NOMO-1 treated with dmso at 0.1 percent for 144 hours (cell line): ENCODE measurements at regions not wholly inside any gene's neighbourhood (a gene's known extent, or its start where the extent isn't known, plus 50 kb on each side); places are given as distances from the start of the nearest gene placed in this dataset.
"Not testable (repeated sequence)": the region's sequence is repeated elsewhere in the genome, so short reads cannot be mapped to it uniquely, and the experiment has no call there.

Experiments
- DNase-seq: peaks from one replicate; lab custom pipeline; 2025; ENCODE audit not compliant: unreplicated experiment; lab: John Stamatoyannopoulos, UW

DNA sequence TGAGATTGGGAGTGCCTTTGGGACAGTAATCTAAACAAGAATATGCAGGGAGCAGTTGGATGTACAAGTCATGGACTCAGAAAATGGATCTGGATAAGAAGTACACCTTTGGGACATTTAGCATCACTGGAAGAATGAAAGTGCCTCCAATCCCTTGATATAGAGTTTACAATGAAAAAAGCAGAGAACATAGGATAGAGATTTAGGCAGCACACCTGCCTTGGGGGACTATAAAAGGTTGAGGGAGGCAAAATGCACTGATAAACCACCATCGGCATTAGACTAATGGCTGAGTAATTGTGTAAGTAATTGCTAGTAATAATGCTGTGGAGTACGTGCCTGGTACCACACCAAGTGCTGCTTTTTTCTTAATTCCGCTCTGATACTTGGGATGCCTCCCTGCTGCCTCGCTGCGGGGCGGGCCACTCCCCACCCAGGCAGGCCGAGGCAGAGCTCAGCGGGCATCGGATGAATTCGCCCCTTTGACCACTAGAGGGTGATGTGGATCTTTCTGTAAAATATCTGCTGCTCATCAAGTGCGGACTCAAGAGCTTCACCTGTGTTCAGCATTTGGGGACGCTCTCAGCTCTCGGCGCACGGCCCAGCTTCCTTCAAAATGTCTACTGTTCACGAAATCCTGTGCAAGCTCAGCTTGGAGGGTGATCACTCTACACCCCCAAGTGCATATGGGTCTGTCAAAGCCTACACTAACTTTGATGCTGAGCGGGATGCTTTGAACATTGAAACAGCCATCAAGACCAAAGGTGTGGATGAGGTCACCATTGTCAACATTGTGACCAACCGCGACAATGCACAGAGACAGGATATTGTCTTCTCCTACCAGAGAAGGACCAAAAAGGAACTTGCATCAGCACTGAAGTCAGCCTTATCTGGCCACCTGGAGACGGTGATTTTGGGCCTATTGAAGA is 99.9 kb downstream of the ANKRD18B start:
- DNase-seq, result peak; percentile 57

DNA sequence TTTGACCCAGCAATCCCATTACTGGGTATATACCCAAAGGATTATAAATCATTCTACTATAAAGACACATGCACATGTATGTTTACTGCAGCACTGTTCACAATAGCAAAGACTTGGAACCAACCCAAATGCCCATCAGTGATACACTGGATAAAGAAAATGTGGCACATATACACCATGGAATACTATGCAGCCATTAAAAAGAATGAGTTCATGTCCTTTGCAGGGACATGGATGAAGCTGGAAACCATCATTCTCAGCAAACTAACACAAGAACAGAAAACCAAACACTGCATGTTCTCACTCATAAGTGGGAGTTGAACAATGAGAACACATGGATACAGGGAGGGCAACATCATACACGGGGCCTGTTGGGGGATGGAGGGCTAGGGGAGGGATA is 104.3 kb downstream of the ANKRD18B start:
- not testable (repeated sequence) for DNase-seq

DNA sequence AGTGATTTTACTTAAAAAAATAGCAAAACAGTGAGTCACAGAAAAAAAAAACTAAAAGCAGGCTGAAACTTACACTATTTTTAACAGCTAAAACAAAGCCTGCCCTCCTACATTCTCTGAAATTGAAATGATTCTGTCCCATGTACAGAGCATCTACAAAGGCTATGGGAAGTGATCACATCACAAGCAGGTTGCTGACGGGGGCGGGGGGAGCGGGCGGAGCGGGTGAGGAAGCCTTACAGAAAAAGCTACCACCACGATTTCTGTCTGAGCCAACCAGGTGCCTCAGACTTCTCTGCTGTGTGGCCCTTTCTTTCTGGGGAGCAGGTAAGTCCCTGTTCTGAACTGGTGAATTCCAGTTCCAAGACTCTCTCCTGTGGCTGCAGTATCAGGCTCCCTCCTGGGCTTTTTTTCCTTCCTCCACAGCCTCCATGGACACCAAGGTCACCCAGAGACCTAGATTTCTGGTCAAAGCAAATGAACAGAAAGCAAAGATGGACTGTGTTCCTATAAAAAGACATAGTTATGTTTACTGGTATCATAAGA is 104.9 kb downstream of the ANKRD18B start:
- no peak for DNase-seq

- DNase-seq, result no peak
These were observed 109.6 kb downstream of the ANKRD18B start for GRCh38 chr9:33633636-33634035.

DNA sequence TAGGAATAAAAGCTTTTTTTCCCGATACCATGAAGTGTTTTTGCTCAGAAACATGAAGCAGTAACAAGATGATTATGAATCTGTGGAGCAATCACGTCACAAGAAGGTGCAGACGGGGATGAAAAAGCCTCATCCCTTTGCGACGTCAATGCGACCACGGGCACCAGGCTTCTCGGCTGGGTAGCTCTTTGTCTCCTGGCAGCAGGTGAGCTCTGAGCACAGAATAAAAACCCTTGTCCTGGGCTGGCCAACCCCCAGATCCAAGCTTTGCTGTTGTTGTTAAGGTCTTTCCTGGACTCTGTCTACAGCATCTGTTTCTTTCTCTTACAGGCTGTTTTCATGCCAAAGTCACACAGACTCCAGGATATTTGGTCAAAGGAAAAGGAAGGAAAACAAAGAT is 113.8 kb downstream of the ANKRD18B start:
- no peak for DNase-seq

DNA sequence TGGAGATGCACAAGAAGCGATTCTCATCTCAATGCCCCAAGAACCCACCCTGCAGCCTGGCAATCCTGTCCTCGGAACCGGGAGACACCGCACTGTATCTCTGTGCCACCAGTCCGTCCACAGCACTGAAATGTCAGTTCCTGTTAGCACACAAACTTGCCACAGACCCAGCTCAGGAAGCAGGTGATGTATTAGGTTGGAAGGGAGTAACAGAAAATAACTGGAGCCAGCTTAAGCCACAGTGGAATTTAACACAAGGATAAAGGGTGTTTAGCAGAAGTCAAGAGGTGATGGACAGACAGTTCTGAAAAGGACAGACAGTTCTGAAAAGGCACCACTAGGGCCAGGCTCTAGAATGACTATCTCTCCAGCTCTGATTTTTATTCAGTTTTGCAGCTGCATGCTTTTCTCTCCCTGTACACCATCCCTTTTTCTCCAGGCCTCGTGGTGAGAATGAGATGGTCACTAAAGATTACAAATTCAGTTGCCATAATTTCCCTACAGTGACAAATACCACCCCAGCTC is 114.4 kb downstream of the ANKRD18B start:
- no peak for DNase-seq

GRCh38 chr9:33645706-33646105 is 121.7 kb downstream of the ANKRD18B start:
- DNase-seq, result no peak

DNA sequence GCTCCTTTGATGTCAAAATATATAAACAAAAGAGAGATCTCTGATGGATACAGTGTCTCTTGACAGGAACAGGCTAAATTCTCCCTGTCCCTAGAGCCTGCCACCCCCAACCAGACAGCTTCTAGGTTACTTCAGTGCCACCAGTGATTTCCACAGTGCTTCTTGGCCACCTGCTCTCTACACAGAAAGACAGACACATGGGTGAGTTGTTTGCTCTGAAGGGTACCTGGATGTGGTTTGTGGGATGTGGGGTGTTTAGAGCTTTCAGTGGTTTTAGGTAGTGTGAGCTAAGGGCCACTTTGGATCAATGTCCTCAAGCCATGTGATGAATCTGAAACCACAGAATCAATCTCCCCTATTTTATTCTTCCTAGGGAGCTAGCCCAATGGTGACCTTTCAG is 125.4 kb downstream of the ANKRD18B start:
- DNase-seq, result no peak

- no peak for DNase-seq
These were observed 127.1 kb downstream of the ANKRD18B start for GRCh38 chr9:33651125-33651524.

- no peak for DNase-seq
These were observed 135.4 kb upstream of the PRSS3 start for GRCh38 chr9:33659921-33660320.

- no peak for DNase-seq
These were observed 134.6 kb upstream of the PRSS3 start for GRCh38 chr9:33660772-33661171.

- no peak for DNase-seq
These were observed 134.2 kb upstream of the PRSS3 start for GRCh38 chr9:33661176-33661575.

DNA sequence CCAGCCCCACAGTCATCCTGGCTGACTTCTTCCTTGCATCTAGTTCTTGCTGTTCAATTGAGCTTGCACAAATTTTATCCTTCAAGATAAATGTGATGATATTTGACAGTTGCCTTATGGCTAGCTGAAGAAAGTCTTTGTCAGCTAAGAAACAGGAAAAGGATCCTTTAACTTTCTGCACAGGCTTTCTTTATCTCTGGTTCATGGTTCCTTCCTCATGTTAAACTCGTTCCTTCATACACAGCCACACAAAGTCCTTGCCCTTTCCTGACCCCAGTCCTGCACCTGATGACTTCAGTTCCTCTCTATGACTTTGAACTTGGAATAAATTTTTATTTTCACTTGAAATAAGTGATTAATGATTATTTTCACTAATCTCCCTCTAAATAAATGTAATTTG is 132.5 kb upstream of the PRSS3 start:
- no peak for DNase-seq

DNA sequence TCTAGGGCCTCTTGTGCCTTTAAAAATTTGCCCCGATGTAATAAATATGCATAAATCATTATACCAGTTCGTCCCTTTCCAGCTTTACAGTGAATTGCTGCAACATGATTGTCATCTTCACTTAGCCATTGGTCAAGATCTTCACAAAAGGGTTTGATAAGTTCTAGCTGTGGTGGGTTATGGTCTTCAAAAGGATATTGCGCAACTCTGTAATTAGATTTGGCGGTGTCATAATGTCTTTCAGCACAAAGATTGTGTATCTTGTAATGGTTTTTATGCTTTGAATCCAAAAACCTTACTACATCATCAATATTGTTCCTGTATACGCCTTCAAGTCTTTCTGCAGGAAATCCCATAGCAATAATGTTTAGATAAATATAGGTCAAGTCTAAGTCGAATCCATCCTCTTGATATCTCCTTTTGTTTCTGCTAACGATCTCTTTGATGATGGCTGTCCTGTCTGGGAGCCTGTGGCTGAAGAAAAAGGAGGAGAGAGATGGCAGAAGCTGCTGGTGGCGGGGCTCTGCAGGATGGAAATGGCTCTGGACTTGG is 119.1 kb upstream of the PRSS3 start:
- not testable (repeated sequence) for DNase-seq

- no peak for DNase-seq
These were observed 118.4 kb upstream of the PRSS3 start for GRCh38 chr9:33676746-33677505.

DNA sequence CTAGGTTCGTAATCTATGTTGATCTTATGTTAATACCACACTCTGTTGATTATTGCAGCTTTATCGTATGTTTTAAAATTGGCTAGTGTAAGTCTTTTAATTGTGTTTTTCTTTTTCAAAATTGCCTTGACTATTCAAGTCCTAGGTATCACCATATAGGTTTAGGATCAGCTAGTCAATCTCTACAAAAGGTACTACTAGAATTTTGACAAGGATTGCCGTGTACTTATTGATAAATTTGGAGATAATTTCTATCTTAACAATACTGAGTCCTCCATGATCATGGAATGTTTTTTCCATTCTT is 117.9 kb upstream of the PRSS3 start:
- no peak for DNase-seq

- DNase-seq, result no peak
These were observed 117.4 kb upstream of the PRSS3 start for GRCh38 chr9:33677961-33678360.

- no peak for DNase-seq
These were observed 112.8 kb upstream of the PRSS3 start for GRCh38 chr9:33682551-33682950.

GRCh38 chr9:33684831-33685230 is 110.5 kb upstream of the PRSS3 start:
- DNase-seq, result no peak

DNA sequence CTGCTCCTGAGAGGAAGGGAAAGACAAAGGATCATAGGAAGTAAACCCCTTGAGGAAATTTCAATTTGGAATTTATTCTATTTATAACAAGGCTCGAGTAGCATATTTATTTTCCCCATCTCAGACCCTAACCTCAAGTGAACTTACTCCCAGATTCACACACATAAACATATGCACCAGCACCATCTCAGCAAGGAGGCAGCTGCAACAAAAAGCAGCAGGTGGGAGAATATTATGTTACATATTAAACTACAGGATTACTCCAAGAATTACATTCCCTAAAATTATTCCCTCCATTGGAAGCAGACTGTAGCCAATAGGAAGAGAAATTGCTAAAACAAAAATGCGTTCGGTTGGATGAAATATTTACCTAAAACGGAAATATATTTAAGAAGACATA is 108.4 kb upstream of the PRSS3 start:
- DNase-seq, result no peak

DNA sequence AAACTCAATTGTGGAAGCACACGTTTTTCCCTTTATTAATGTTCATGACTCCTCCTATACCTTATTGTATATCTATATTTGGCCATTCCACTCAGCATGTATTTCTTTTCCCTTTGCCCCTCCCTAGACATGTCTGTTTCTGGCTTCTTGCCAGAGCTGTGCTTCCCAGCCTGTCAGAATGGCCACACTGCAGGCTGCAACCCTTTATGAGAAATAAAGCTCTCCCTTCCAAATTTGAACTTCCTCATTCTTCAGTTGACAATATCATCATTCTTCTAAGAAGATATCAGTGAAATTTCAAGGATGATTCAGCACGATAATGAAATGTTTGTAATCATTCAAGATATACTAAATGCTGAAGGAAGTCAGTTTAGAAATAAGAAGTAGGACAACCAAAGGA is 107.6 kb upstream of the PRSS3 start:
- peak; percentile 19 for DNase-seq
